Trophoblast cell (in vitro differentiated cells and primary cell): ENCODE measurements at regions not wholly inside any gene's neighbourhood (a gene's known extent, or its start where the extent isn't known, plus 50 kb on each side); places are given as distances from the start of the nearest gene placed in this dataset.
"Not testable (repeated sequence)": the region's sequence is repeated elsewhere in the genome, so short reads cannot be mapped to it uniquely, and the experiment has no call there.

Source experiments
- DNase-seq, 2 donors: peaks; one replicate each; pipeline ENCODE4 v3.0.0-alpha.2; 2016
- H2AFZ ChIP-seq: 2 replicates; pipeline ENCODE4 v1.6.1; 2013; ENCODE audit warnings: low read length, moderate library complexity, mild to moderate bottlenecking; ENCODE audit not compliant: insufficient read depth, poor library complexity
- H2AK5ac ChIP-seq: 2 replicates; pipeline ENCODE4 v1.6.1; 2013; ENCODE audit warnings: mild to moderate bottlenecking, low read length
- H2BK120ac ChIP-seq: 2 replicates; pipeline ENCODE4 v1.6.1; 2013; ENCODE audit warnings: low read length, mild to moderate bottlenecking, moderate library complexity; ENCODE audit not compliant: insufficient read depth, poor library complexity
- H2BK12ac ChIP-seq: 2 replicates; pipeline ENCODE4 v1.6.1; 2013; ENCODE audit warnings: mild to moderate bottlenecking, low read length, moderate library complexity
- H2BK5ac ChIP-seq: 2 replicates; pipeline ENCODE4 v1.6.1; 2013; ENCODE audit warnings: low read length, low read depth, moderate library complexity, mild to moderate bottlenecking; ENCODE audit not compliant: poor library complexity
- H3K14ac ChIP-seq: 2 replicates; pipeline ENCODE4 v1.6.1; 2013; ENCODE audit warnings: mild to moderate bottlenecking, low read length
- H3K18ac ChIP-seq: 2 replicates; pipeline ENCODE4 v1.6.1; 2013; ENCODE audit warnings: mild to moderate bottlenecking, low read length
- H3K23ac ChIP-seq: 2 replicates; pipeline ENCODE4 v1.6.1; 2013; ENCODE audit warnings: low read length
- H3K27ac ChIP-seq: 2 replicates; pipeline ENCODE4 v1.5.1; 2013; ENCODE audit warnings: low read depth, mild to moderate bottlenecking, inconsistent platforms, low read length, moderate library complexity
- H3K27me3 ChIP-seq: 2 replicates; pipeline ENCODE4 v1.6.1; 2013; ENCODE audit warnings: inconsistent platforms, mild to moderate bottlenecking, low read length, moderate library complexity; ENCODE audit not compliant: insufficient read depth
- H3K36me3 ChIP-seq, 2 experiments: 1 replicate in 1 of 2; 2 replicates in 1 of 2; pipeline ENCODE4 v1.6.1; 2013; ENCODE audit warnings: low read length in 2 of 2, mild to moderate bottlenecking in 2 of 2, moderate library complexity in 1 of 2; ENCODE audit not compliant: insufficient read depth in 2 of 2, control insufficient read depth in 1 of 2
- H3K4ac ChIP-seq: 2 replicates; pipeline ENCODE4 v1.6.1; 2013; ENCODE audit warnings: low read depth, mild to moderate bottlenecking, low read length, moderate library complexity
- H3K4me1 ChIP-seq, 2 experiments: 1 replicate in 1 of 2; 2 replicates in 1 of 2; pipeline ENCODE4 v1.6.1; 2013; ENCODE audit warnings: low read length in 2 of 2, mild to moderate bottlenecking in 2 of 2, moderate library complexity in 1 of 2; ENCODE audit not compliant: insufficient read depth in 2 of 2, control insufficient read depth in 1 of 2
- H3K4me2 ChIP-seq: 2 replicates; pipeline ENCODE4 v1.6.1; 2013; ENCODE audit warnings: inconsistent platforms, mild to moderate bottlenecking, low read length, moderate library complexity
- H3K4me3 ChIP-seq: 2 replicates; pipeline ENCODE4 v1.5.1; 2013; ENCODE audit warnings: mild to moderate bottlenecking, low read depth, low read length, inconsistent platforms
- H3K79me1 ChIP-seq: one replicate; pipeline ENCODE4 v1.6.1; 2013; ENCODE audit warnings: low read length
- H3K79me2 ChIP-seq: 2 replicates; pipeline ENCODE4 v1.6.1; 2013; ENCODE audit warnings: low read length, mild to moderate bottlenecking; ENCODE audit not compliant: control insufficient read depth, insufficient read depth, poor library complexity
- H3K9ac ChIP-seq: 2 replicates; pipeline ENCODE4 v1.6.1; 2013; ENCODE audit warnings: mild to moderate bottlenecking, low read length
- H3K9me3 ChIP-seq: 2 replicates; pipeline ENCODE4 v1.6.1; 2013; ENCODE audit warnings: low read depth, mild to moderate bottlenecking, control low read depth, inconsistent platforms, low read length; ENCODE audit not compliant: insufficient read depth
- H4K12ac ChIP-seq: 2 replicates; pipeline ENCODE4 v1.6.1; 2013; ENCODE audit warnings: low read depth, mild to moderate bottlenecking, low read length, moderate library complexity
- H4K8ac ChIP-seq: 2 replicates; pipeline ENCODE4 v1.6.1; 2013; ENCODE audit warnings: low read depth, mild to moderate bottlenecking, low read length, moderate library complexity
- H4K91ac ChIP-seq: one replicate; pipeline ENCODE4 v1.6.1; 2013; ENCODE audit warnings: low read depth, mild to moderate bottlenecking, low read length, moderate library complexity
- WGBS: extraction: QIAGEN DNeasy Blood & Tissue Kit; methylation state at CpG from one replicate; pipeline ENCODE4 v1.1.7; 2013; ENCODE audit warnings: missing lambda C conversion rate; ENCODE audit not compliant: insufficient read length, insufficient coverage; ENCODE audit errors: extremely low coverage; 5-methylcytosine and 5-hydroxymethylcytosine counted together

DNA sequence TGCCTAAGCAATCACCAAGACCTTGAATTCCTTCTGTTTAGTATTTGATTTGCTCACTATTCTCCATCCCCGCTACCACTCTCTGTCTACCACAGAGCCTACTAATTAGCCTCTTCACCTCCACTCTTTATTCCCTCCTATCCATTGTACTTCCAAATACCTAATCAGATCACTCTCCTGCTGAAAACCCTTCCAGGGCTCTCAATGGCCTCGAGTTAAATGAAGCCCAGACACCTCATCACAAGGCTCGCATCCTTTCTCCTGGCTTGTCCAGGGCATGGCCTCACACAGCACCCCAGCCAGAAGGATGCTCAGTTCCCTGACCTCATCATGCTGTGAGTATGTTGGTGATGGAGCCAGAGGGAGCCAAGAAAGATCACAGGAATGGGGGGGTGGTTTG, 71.4 kb upstream of the PRMT8 start:
- Histone ChIP-seq H3K9me3 (peaks cover 5% of the 10 kb centered on the region), H3K18ac (no peak overlapping the region), H3K27me3 (no peaks in the 10 kb centered on the region), H3K79me1 (no peaks in the 10 kb centered on the region), H4K91ac (no peak overlapping the region), H2AFZ (no peak overlapping the region), H2AK5ac (no peak overlapping the region), H3K4me2 (no peak overlapping the region), H3K27ac (no peak overlapping the region), H3K4ac (no peak overlapping the region), H3K14ac (no peak overlapping the region), H2BK5ac (no peak overlapping the region), H3K23ac (no peak overlapping the region), H3K36me3 (no peaks in the 10 kb centered on the region), H3K4me3 (no peak overlapping the region), H3K79me2 (no peaks in the 10 kb centered on the region), H2BK12ac (no peak overlapping the region), H3K4me1 (no peaks in the 10 kb centered on the region), H3K9ac (no peak overlapping the region), H4K8ac (no peak overlapping the region), H2BK120ac (no peak overlapping the region), H4K12ac (no peak overlapping the region)
- no CpG with 5 or more reads among the region's 3 CpGs for WGBS
- DNase-seq: no peak

DNA sequence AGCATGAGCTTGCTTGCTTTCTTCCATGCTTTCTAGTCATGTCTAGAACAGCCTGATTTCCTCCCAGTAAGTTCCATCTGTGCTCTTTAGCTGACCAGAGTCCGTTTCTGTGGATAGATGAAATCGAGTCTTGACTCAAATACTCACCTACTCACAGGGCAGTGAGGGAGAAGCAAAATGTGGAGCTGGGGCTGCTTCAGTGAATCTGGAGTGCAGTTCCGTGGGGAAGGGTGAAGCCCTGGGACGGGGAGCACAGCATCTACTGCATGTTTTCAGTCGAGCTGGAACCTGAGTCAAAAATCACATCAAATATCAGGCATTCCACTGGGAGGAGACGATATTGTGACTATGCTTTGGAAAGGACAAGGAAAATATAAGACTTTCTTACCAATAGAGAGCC, 70.3 kb upstream of the PRMT8 start:
- Histone ChIP-seq H2AFZ (no peak overlapping the region), H2BK5ac (no peak overlapping the region), H3K4ac (no peak overlapping the region), H3K27ac (no peak overlapping the region), H4K8ac (no peak overlapping the region), H3K27me3 (no peaks in the 10 kb centered on the region), H3K14ac (no peak overlapping the region), H3K79me1 (no peaks in the 10 kb centered on the region), H3K23ac (no peak overlapping the region), H2AK5ac (no peak overlapping the region), H2BK120ac (no peak overlapping the region), H4K91ac (no peak overlapping the region), H3K36me3 (no peaks in the 10 kb centered on the region), H3K4me3 (no peak overlapping the region), H3K9ac (no peak overlapping the region), H3K79me2 (no peaks in the 10 kb centered on the region), H3K9me3 (peaks cover 3% of the 10 kb centered on the region), H3K18ac (no peak overlapping the region), H3K4me1 (no peaks in the 10 kb centered on the region), H3K4me2 (no peak overlapping the region), H2BK12ac (no peak overlapping the region), H4K12ac (no peak overlapping the region)
- DNase-seq: no peak
- no CpG with 5 or more reads among the region's 6 CpGs for WGBS

DNA sequence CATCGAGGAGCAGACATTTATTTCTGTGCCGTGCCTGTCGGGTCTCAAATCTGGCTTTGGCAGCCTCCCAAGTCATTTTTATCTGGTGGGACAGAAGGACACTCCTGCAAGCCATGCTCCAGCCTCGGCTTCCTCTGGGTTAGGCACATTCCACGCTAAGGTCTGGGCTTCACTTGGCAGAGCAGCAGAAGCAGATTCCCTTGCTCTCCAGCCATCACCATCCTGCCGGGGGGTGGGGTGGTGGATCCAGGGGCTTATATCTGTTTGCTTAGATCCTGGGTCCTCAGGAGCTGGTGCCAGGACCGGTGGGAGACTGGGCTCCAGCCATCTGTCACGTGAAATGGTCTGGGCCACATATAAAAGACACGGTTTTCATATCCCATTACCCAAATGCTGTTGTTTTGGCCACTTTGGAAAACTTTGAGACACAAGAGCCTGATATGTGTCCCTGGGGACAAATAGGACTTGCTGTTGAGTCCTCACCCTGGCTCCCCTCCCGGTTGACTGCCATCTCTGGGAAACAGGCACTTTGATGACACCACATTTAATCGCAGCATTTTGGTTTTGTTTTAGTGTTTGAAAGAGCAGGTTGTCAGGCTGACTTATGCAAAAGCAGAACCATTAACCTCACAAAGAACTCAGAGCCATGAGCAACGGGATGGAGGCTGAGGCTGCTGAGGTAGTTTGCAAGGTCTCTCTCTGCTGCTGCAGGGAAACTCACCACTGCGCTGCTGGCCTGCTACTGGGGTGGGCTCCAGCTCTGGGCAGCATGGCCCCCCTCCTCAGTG, 69.6 kb upstream of the PRMT8 start:
- no peaks in the 10 kb centered on the region for H3K79me1 ChIP-seq
- no peak overlapping the region for H2BK120ac ChIP-seq
- peaks cover 3% of the 10 kb centered on the region for H3K9me3 ChIP-seq
- H2BK12ac ChIP-seq: no peak overlapping the region
- H2AK5ac ChIP-seq: no peak overlapping the region
- H3K9ac ChIP-seq: no peak overlapping the region
- H3K36me3 ChIP-seq: no peaks in the 10 kb centered on the region
- no peak overlapping the region for H2AFZ ChIP-seq
- H3K4me3 ChIP-seq: no peak overlapping the region
- no peaks in the 10 kb centered on the region for H3K4me1 ChIP-seq
- no peak overlapping the region for H3K14ac ChIP-seq
- H3K79me2 ChIP-seq: no peaks in the 10 kb centered on the region
- DNase-seq: no peak
- no peak overlapping the region for H4K12ac ChIP-seq
- H3K23ac ChIP-seq: no peak overlapping the region
- H3K18ac ChIP-seq: no peak overlapping the region
- no peak overlapping the region for H4K8ac ChIP-seq
- H3K27ac ChIP-seq: no peak overlapping the region
- no CpG with 5 or more reads among the region's 13 CpGs for WGBS
- H3K4me2 ChIP-seq: no peak overlapping the region
- no peaks in the 10 kb centered on the region for H3K27me3 ChIP-seq
- H3K4ac ChIP-seq: no peak overlapping the region
- no peak overlapping the region for H2BK5ac ChIP-seq
- no peak overlapping the region for H4K91ac ChIP-seq

GRCh38 chr12:3424796-3425195, 66.2 kb upstream of the PRMT8 start:
- not testable (repeated sequence) for H4K91ac ChIP-seq, H3K9ac ChIP-seq, H3K4me2 ChIP-seq, H3K4me3 ChIP-seq, H3K36me3 ChIP-seq, H2BK120ac ChIP-seq, H3K9me3 ChIP-seq, H4K12ac ChIP-seq, H3K18ac ChIP-seq, H2BK12ac ChIP-seq, H3K79me1 ChIP-seq, H3K4ac ChIP-seq, H3K27ac ChIP-seq, DNase-seq, H2AFZ ChIP-seq, H3K4me1 ChIP-seq, H3K27me3 ChIP-seq, H3K79me2 ChIP-seq, H2AK5ac ChIP-seq, H4K8ac ChIP-seq, H3K23ac ChIP-seq, H2BK5ac ChIP-seq, H3K14ac ChIP-seq
- no CpG with 5 or more reads among the region's 7 CpGs for WGBS
